Naive thymus-derived CD4-positive, alpha-beta T cell (primary cell): ENCODE measurements at regions not wholly inside any gene's neighbourhood (a gene's known extent, or its start where the extent isn't known, plus 50 kb on each side); places are given as distances from the start of the nearest gene placed in this dataset.

ENCODE experiments used
- ATAC-seq: fragments of 150-1000 bp; cut with Tn5 transposase; 2 replicates; pipeline ENCODE4 v1.10.0; 2021; ENCODE audit warnings: mild to moderate bottlenecking, moderate library complexity
- CTCF ChIA-PET: fragments of 350-600 bp; sonication (Branson Sonifier 250); formaldehyde crosslinking; loops from one replicate; lab custom pipeline; 2021; ENCODE audit warnings: antibody characterized with exemption; lab: Charles Lee
- POLR2A ChIA-PET: fragments of 350-600 bp; sonication (Branson Sonifier 250); formaldehyde crosslinking; loops from one replicate; lab custom pipeline; 2021; ENCODE audit warnings: antibody characterized with exemption, inconsistent platforms; lab: Charles Lee
- DNase-seq, 9 donors: peaks; one replicate each; pipeline versions ENCODE4 v3.0.0 to v3.0.0-alpha.2; 2020 to 2022; ENCODE audit warnings: mixed read lengths in 1 of 9
- H3K27ac ChIP-seq: one replicate; pipeline ENCODE4 v1.7.0; 2013; ENCODE audit warnings: mild to moderate bottlenecking, low read depth, low read length, moderate library complexity
- H3K27me3 ChIP-seq, 2 donors: one replicate each; pipeline ENCODE4 v1.7.0; 2013; ENCODE audit warnings: low read length in 2 of 2, mild to moderate bottlenecking in 2 of 2, moderate library complexity in 2 of 2; ENCODE audit not compliant: control insufficient read depth in 2 of 2, insufficient read depth in 2 of 2
- H3K36me3 ChIP-seq, 3 experiments: 1 replicate in 2 of 3; 2 replicates in 1 of 3; pipeline ENCODE4 v1.7.0; 2013; ENCODE audit warnings: low read length in 3 of 3, mild to moderate bottlenecking in 3 of 3, moderate library complexity in 1 of 3; ENCODE audit not compliant: insufficient read depth in 3 of 3, control insufficient read depth in 2 of 3
- H3K4me1 ChIP-seq, 2 donors: one replicate each; pipeline ENCODE4 v1.7.0; 2013; ENCODE audit warnings: low read length in 2 of 2, mild to moderate bottlenecking in 2 of 2, moderate library complexity in 1 of 2; ENCODE audit not compliant: control insufficient read depth in 2 of 2, insufficient read depth in 2 of 2
- H3K4me3 ChIP-seq: 2 replicates; pipeline ENCODE4 v1.7.0; 2013; ENCODE audit warnings: mild to moderate bottlenecking, low read length
- H3K9me3 ChIP-seq, 3 experiments: 1 replicate in 2 of 3; 2 replicates in 1 of 3; pipeline ENCODE4 v1.7.0; 2013; ENCODE audit warnings: low read length in 3 of 3; ENCODE audit not compliant: control insufficient read depth in 2 of 3
- H3K27ac Mint-ChIP-seq, 9 donors: one replicate each; pipeline ENCODE4 v1.8.0; 2020 to 2022; ENCODE audit warnings: mixed read lengths in 9 of 9, mild to moderate bottlenecking in 8 of 9, moderate library complexity in 5 of 9, inconsistent platforms in 2 of 9
- H3K27me3 Mint-ChIP-seq, 5 donors: one replicate each; pipeline ENCODE4 v1.8.0; 2021 to 2022; ENCODE audit warnings: mixed read lengths in 5 of 5, mild to moderate bottlenecking in 1 of 5
- H3K36me3 Mint-ChIP-seq, 5 donors: one replicate each; pipeline ENCODE4 v1.8.0; 2020 to 2022; ENCODE audit warnings: mixed read lengths in 5 of 5, mild to moderate bottlenecking in 3 of 5, inconsistent platforms in 1 of 5
- H3K4me1 Mint-ChIP-seq, 7 donors: one replicate each; pipeline ENCODE4 v1.8.0; 2020 to 2022; ENCODE audit warnings: mixed read lengths in 7 of 7, mild to moderate bottlenecking in 3 of 7, inconsistent platforms in 1 of 7
- H3K4me3 Mint-ChIP-seq, 10 donors: one replicate each; pipeline ENCODE4 v1.8.0; 2020 to 2022; ENCODE audit warnings: mild to moderate bottlenecking in 10 of 10, mixed read lengths in 10 of 10, moderate library complexity in 6 of 10, inconsistent platforms in 2 of 10
- H3K9me3 Mint-ChIP-seq, 11 donors: one replicate each; pipeline ENCODE4 v1.8.0; 2020 to 2022; ENCODE audit warnings: mixed read lengths in 11 of 11, mild to moderate bottlenecking in 4 of 11, inconsistent platforms in 1 of 11, moderate library complexity in 1 of 11
- intact Hi-C, 2 donors: fragments of 100-400 bp; cut with micrococcal nuclease; formaldehyde crosslinking; loops; one replicate each; pipeline ENCODE4 v1.15.1; 2023

DNA sequence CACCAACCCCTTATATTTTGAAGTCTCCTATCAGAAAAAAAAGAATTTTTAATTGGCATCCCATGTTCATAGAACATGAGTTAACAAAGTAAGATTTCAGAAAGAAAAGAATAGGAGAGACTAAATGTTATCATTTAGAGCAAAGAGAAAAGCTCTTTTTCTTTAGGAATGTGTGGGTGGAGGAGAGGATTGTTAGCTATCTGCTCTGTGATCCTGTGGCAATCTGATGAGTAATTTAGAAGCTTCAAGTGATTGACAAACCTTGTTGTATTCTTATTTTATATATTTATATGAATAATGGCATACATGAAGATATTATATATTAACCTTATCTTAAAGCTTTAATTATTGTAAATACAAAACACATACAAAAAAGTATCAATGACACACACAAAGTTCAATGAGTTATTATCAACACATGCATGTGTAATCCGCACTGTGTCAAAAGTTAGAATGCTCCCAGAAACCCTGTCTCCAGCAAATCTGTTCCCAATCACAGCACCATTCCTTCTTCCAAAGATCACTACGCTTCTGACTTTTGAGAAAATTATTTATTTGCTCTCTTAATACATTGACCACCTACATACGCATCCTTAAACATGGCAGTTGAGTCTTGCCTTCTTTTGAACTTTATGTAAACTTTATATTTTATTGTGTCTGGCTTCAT is 907.4 kb downstream of the MCTP2 start:
- no peaks in the 10 kb centered on the region for H3K9me3 ChIP-seq
- no peaks in the 10 kb centered on the region for H3K27me3 ChIP-seq
- no peak for DNase-seq
- no peaks in the 10 kb centered on the region for H3K4me1 ChIP-seq
- intact Hi-C loops, result no loop called here
- H3K27ac ChIP-seq, result no peak overlapping the region
- peaks cover 0 to 17% (median 5%) of the 10 kb centered on the region in 5 donors for H3K27me3 Mint-ChIP-seq
- no peak overlapping the region for H3K4me3 Mint-ChIP-seq
- POLR2A ChIA-PET, result no interaction called here
- CTCF ChIA-PET, result no interaction called here
- H3K4me1 Mint-ChIP-seq, result no peaks in the 10 kb centered on the region
- H3K9me3 Mint-ChIP-seq, result peaks cover 0 to 9% (median 0%) of the 10 kb centered on the region in 11 donors
- H3K36me3 ChIP-seq, result no peaks in the 10 kb centered on the region
- no peak overlapping the region for H3K4me3 ChIP-seq
- no peak for ATAC-seq
- no peak overlapping the region for H3K27ac Mint-ChIP-seq
- no peaks in the 10 kb centered on the region for H3K36me3 Mint-ChIP-seq

DNA sequence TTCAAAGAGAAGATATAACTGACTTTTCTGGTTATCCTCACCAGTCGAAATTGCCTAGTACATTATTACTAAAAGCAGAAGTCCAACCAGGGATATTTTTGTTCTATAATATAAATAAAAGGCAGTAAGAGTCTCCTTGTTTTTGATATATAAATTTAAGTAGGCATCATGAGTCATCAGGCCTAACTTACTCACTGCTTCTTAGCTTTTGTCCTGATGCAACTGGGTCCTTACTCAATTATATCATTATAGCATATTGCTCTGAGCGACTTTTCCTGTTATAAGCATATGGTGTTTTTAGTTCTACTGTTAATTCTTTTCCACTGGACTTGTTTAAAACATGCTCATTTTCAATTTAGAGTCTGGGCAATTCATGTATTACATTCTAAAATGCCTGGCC is 910.1 kb downstream of the MCTP2 start:
- Mint-ChIP-seq H3K4me3 (no peak overlapping the region), H3K27me3 (peaks cover 0 to 21% (median 9%) of the 10 kb centered on the region in 5 donors), H3K4me1 (no peaks in the 10 kb centered on the region), H3K9me3 (peaks cover 0 to 3% (median 0%) of the 10 kb centered on the region in 11 donors), H3K36me3 (no peaks in the 10 kb centered on the region), H3K27ac (no peak overlapping the region)
- no peak for DNase-seq
- Histone ChIP-seq H3K36me3 (no peaks in the 10 kb centered on the region), H3K4me3 (no peak overlapping the region), H3K9me3 (no peaks in the 10 kb centered on the region), H3K27ac (no peak overlapping the region), H3K4me1 (no peaks in the 10 kb centered on the region), H3K27me3 (no peaks in the 10 kb centered on the region)
- intact Hi-C loops, result no loop called here
- ChIA-PET CTCF (no interaction called here), POLR2A (no interaction called here)
- no peak for ATAC-seq

DNA sequence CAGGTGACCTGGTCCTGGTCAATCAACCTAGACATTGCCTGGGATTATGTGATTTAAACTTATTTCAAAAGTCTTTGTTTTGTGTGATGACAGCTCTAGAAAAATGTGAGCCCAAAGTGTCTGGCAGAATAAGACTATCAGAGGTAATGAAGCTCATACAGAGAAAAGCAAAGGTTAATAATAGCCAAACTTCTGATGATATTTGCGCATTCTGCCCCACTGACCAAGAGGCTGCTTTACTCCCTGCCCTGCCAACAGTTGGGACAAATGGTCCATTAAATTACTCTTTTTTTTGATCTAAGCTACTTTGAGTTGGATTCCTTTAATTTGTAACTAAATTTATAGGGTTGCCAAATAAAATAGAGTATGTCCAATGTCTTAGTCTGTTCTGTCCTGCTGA is 911.2 kb downstream of the MCTP2 start:
- Histone ChIP-seq H3K4me3 (no peak overlapping the region), H3K27me3 (no peaks in the 10 kb centered on the region), H3K4me1 (no peaks in the 10 kb centered on the region), H3K9me3 (no peaks in the 10 kb centered on the region), H3K36me3 (no peaks in the 10 kb centered on the region), H3K27ac (no peak overlapping the region)
- no peak for ATAC-seq
- Mint-ChIP-seq H3K36me3 (no peaks in the 10 kb centered on the region), H3K4me1 (no peaks in the 10 kb centered on the region), H3K27me3 (peaks cover 0 to 17% (median 9%) of the 10 kb centered on the region in 5 donors), H3K9me3 (peaks cover 0 to 3% (median 0%) of the 10 kb centered on the region in 11 donors), H3K27ac (no peak overlapping the region), H3K4me3 (no peak overlapping the region)
- intact Hi-C loops, result no loop called here
- CTCF ChIA-PET, result no interaction called here
- no peak for DNase-seq
- POLR2A ChIA-PET, result no interaction called here

DNA sequence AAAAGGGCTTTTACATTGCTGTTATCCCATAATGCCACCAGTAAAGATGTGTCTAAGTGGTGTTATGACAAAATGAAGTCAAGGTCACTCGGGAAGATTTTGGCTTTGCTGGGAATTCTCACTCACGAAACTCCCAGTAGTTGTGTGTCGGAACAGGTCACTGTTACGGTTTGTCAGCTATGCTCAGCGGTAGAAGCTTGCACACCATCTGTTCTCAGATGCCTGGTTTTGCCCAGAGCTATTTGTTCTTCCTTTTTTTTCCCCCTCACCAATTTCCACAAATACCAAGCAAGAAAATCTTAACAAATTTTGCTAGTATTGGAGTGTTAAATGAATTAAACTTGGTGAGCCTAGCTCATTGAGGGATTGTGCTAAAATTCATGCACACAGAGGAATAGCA is 915.1 kb downstream of the MCTP2 start:
- no peaks in the 10 kb centered on the region for H3K9me3 ChIP-seq
- Mint-ChIP-seq H3K4me3 (no peak overlapping the region), H3K9me3 (peaks cover 0 to 3% (median 0%) of the 10 kb centered on the region in 11 donors), H3K27me3 (peaks cover 0 to 21% (median 9%) of the 10 kb centered on the region in 5 donors), H3K4me1 (no peaks in the 10 kb centered on the region), H3K36me3 (no peaks in the 10 kb centered on the region), H3K27ac (no peak overlapping the region)
- intact Hi-C loops, result no loop called here
- CTCF ChIA-PET, result no interaction called here
- POLR2A ChIA-PET, result no interaction called here
- no peak overlapping the region for H3K4me3 ChIP-seq
- ATAC-seq, result no peak
- no peak for DNase-seq
- no peaks in the 10 kb centered on the region for H3K36me3 ChIP-seq
- no peaks in the 10 kb centered on the region for H3K27me3 ChIP-seq
- no peaks in the 10 kb centered on the region for H3K4me1 ChIP-seq
- no peak overlapping the region for H3K27ac ChIP-seq

DNA sequence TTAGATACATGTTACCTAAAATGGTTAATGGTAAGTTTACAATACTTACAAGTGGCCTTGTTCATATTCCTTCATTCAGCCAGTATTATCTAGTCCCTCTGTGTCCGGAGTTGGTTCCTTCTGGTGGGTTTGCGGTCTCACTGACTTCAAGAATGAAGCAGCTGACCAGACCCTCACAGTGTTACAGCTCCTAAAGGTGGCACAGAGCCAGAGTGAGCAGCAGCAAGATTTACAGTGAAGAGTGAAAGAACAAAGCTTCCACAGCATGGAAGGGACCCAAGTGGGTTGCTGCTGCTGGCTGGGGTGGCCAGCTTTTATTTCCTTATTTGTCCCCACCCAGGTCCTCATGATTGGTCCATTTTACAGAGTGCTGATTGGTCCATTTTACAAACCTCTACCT is 916.8 kb downstream of the MCTP2 start:
- Histone ChIP-seq H3K4me1 (no peaks in the 10 kb centered on the region), H3K36me3 (no peaks in the 10 kb centered on the region), H3K4me3 (no peak overlapping the region), H3K27me3 (no peaks in the 10 kb centered on the region), H3K27ac (no peak overlapping the region), H3K9me3 (no peaks in the 10 kb centered on the region)
- Mint-ChIP-seq H3K4me3 (no peak overlapping the region), H3K4me1 (no peaks in the 10 kb centered on the region), H3K27me3 (peaks cover 0 to 21% (median 0%) of the 10 kb centered on the region in 5 donors), H3K9me3 (peaks cover 0 to 6% (median 2%) of the 10 kb centered on the region in 11 donors), H3K27ac (no peak overlapping the region), H3K36me3 (no peaks in the 10 kb centered on the region)
- DNase-seq, result no peak
- intact Hi-C loops, result no loop called here
- ATAC-seq, result no peak
- ChIA-PET POLR2A (no interaction called here), CTCF (no interaction called here)

DNA sequence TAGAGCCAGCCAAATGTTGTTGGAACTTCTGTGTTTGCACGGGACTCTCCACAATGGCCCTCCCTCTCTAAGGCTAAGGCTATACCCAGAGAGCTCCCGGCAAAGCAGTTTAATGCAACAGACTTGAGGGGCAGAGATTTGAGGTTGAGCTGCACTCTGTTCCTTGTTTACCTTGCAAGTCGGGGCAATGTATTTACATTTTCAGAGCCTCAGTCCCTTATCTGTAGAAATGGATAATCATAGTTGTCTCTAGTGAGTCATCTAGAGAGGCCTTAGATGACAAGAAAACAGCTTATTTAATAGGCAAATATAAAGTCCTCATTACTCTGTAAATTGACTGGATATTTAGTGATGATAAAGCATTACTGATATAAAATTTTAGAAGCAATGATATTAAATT is 917.7 kb downstream of the MCTP2 start:
- no peaks in the 10 kb centered on the region for H3K9me3 ChIP-seq
- ChIA-PET CTCF (no interaction called here), POLR2A (no interaction called here)
- ATAC-seq, result no peak
- no peaks in the 10 kb centered on the region for H3K4me1 Mint-ChIP-seq
- intact Hi-C loops, result no loop called here
- no peak for DNase-seq
- H3K4me3 ChIP-seq, result no peak overlapping the region
- H3K9me3 Mint-ChIP-seq, result peaks cover 0 to 15% (median 5%) of the 10 kb centered on the region in 11 donors
- no peak overlapping the region for H3K27ac Mint-ChIP-seq
- H3K27ac ChIP-seq, result no peak overlapping the region
- no peaks in the 10 kb centered on the region for H3K27me3 ChIP-seq
- no peaks in the 10 kb centered on the region for H3K4me1 ChIP-seq
- no peak overlapping the region for H3K4me3 Mint-ChIP-seq
- peaks cover 0 to 19% (median 0%) of the 10 kb centered on the region in 5 donors for H3K27me3 Mint-ChIP-seq
- no peaks in the 10 kb centered on the region for H3K36me3 Mint-ChIP-seq
- no peaks in the 10 kb centered on the region for H3K36me3 ChIP-seq

DNA sequence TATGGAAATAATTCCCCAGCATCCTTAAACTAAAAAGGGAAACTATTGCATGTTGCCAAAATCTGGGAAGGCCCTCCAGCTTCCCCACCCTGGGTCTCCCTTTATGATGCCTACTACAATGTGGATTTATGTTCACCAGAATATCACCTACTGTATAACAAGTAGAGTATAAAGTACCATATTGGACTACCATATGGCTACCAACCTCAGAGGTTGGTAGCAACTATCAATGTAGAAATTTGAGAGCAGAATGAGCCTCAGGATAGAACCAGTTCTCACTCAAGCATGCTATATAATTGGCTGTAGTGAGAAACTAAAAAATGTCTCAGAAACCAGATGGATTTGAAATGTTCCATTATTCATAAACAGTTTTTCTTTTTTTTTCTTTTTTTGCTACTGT is 918.4 kb downstream of the MCTP2 start:
- intact Hi-C loops, result no loop called here
- Mint-ChIP-seq H3K4me3 (no peak overlapping the region), H3K27me3 (peaks cover 0 to 14% (median 0%) of the 10 kb centered on the region in 5 donors), H3K27ac (no peak overlapping the region), H3K36me3 (no peaks in the 10 kb centered on the region), H3K9me3 (peaks cover 0 to 15% (median 9%) of the 10 kb centered on the region in 11 donors), H3K4me1 (no peaks in the 10 kb centered on the region)
- DNase-seq, result no peak
- Histone ChIP-seq H3K4me1 (no peaks in the 10 kb centered on the region), H3K27ac (no peak overlapping the region), H3K9me3 (no peaks in the 10 kb centered on the region), H3K4me3 (no peak overlapping the region), H3K36me3 (no peaks in the 10 kb centered on the region), H3K27me3 (no peaks in the 10 kb centered on the region)
- CTCF ChIA-PET, result no interaction called here
- no peak for ATAC-seq
- POLR2A ChIA-PET, result no interaction called here
